GM19023 (cell line): ENCODE measurements at regions not wholly inside any gene's neighbourhood (a gene's known extent, or its start where the extent isn't known, plus 50 kb on each side); places are given as distances from the start of the nearest gene placed in this dataset.
"Not testable (repeated sequence)": the region's sequence is repeated elsewhere in the genome, so short reads cannot be mapped to it uniquely, and the experiment has no call there.

Experiments used
- ATAC-seq: cut with Tn5 transposase; IDR thresholded peaks from one replicate; pipeline ENCODE4 v1.9.1; 2021; ENCODE audit warnings: mild to moderate bottlenecking, moderate library complexity; ENCODE audit not compliant: unreplicated experiment

DNA sequence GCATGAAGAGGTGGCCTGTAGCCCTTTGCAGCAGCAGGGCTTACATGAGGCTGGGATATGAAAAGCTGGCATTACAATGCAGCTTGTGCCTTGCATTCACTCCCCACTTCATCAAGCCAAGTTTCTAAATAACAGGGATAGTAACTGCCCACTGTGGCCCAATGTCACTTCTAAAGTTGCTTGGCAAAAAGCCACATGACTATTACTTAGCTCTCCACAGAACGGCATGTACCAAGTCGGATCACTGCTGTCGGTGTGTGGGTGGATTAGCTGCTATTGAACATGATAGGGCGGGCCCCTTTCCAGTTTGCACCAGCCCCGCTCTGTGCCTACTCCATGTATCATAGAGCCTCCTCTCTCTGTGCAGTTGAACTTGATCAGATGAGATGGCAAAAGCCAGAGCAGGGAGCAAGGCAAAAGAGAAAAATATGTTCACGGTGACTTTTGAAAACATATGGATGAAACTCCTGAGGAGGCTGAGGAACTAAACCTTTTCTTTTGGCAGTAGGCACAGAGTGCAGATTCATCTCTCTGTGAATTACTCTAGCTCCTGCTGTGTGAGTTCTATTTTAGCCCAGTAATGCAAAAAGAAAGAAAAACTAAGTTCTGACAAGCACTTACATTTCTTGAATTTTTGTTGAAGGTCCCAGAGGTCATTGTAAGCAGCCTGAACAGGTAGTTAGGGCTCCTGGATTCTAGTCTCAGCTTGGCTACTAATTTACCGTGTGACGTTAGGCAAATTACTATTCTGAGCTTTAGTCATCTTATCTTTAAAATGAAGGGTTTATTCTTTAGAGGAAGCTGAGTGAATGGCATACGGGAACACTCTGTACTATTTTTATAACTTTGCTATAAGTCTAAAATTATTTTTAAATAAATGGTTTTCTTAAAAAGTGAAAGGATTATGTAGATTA lies 125.6 kb upstream of the NBPF9 start:
- ATAC-seq = not testable (repeated sequence)

DNA sequence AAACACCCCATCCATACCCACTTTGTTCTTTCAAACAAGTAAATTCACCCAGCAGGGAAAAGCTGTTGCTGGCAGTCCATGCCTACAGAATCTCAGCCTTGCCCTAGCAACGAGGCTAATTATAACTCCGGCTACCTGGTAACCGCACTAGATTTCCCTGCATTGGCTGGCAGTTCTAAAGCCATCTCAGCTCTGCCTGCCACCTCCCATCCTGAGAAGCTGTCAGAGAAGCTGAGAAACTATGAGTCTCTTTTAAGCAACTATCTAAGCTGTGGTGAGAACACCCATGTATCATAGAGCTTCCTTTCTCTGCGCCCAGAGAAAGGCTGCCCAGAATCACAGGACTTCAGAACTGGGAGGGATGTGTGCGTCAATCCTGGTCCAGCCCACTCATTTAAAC lies 126.5 kb upstream of the NBPF9 start:
- not testable (repeated sequence) for ATAC-seq

DNA sequence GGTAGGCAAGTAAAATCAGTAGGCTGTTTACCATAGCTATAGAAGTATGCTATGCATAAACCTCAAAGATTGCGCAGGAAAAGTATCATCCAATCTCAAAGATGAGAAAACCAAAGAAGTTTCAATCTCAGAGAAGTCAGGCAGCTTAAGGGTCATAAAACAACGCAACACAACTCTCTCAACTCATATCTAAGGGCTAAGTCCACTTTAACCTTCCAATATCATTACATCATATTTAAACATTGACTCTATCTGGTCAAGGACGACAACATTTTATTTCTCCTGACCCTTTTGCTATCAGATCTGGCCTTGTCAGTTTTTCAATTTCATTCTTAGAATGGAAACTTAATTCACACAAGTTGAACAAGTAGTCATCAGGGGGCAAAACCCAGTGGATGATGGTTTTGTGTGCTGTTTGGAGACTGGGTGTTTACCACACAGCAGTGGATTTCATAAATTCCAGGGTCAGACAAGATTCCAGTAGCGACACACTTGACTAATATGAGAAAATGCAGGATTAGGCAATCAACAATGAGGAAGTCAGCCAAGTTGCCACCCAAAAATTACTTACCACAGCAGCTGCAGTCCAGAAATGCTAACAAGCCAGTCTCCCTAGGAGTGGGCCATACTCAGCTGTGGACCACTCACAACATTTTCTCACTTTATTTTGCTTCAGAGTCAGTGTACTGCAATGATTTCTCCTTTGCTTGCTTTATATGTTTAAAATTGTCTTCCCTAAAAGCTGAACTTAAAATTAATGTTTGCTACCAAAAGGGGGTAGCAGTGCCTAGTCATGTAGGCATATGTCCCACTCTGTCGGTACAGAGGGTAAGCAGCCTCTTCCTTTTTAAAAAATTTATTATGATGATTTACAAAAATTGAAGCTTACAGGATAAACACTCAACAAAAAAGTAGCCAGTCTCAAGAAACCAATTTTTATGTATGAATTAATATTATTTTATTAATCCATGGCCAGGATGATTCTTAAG lies 131.9 kb upstream of the NBPF9 start:
- ATAC-seq = not testable (repeated sequence)

DNA sequence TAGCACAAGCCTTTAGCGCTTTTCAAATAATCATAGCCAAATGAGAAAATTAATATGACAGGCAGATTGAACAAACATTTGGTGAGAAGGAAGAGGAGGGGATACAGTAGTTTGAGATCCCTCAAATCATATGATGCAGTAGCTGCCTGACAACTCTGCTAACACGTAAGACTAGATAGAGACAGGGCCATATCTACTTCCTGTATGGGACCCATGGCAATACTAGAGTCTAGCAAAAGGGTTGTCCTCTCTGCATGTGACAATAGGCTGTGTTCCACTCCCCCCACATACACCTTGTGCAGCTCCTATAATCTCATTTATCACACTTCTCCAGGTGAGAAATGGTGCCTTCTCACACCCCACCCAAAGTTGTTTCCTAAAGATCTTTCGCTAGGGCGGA lies 134.2 kb upstream of the NBPF9 start:
- not testable (repeated sequence) for ATAC-seq

DNA sequence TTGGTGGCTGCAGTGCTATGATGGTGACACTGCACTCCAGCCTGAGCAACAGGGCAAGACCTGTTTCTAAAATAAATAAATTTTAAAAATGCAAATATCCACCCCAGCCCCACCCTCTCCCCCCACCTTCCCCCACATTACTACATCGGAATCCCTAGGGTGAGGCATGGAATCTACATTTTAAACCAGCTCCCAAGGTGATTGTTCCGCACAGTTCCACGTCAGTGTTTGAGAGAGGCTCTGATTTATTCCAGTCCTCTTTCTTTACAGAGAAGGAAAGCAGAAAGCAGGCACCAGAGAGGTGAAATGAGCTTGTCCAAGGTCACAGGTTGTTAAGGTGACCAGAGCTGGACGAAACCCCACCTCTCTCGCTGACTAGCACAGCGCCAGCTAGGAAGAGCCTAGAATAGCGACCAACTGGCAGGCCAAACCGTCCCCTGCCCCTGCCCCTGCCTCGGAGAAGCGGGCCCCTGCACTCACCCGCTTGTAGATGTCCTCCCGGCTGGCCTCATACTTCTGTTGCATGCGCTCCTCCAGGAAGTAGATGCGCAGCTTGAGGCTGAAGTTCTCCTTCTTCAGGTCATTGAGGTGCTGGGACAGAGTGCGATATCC lies 136.7 kb upstream of the NBPF9 start:
- ATAC-seq = not testable (repeated sequence)

DNA sequence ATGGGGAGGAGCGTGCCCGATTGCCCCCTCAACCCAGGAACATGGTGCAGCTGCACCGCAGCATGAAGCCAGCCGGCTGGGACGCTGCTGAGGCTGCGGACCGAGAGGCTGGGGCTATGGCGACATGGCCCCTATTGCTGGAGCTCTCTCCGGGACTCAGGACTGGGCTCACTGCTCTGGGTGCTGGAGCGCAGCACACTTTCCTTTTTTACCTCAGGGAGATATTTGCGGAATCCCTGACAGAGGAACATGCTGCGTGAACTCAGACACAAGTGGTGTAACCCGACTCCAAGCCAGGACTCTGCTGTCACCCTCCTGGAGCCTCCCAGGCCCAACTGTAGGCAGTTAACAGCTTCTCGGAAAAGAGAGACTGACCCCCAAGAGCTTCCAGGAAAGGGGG lies 137.2 kb upstream of the NBPF9 start:
- ATAC-seq = not testable (repeated sequence)

DNA sequence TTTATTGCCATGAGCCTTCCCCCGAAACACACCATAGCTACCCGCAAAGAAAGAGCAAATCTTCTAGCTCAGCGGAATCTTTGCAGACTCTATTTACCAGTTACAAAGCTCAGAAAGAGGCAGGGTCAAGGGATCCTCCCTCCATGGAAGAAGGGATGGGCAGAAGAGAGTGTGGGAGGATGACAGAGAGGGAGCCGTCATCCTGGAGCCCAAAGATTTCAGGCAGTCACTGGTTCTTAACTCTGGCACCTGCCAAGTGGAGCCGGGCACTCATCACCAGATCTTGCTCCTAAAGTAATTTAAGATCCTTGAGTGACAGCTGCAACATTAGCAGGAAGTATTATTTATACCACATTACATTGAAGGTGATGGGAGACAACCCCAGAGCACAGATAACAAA lies 137.9 kb upstream of the NBPF9 start:
- not testable (repeated sequence) for ATAC-seq

DNA sequence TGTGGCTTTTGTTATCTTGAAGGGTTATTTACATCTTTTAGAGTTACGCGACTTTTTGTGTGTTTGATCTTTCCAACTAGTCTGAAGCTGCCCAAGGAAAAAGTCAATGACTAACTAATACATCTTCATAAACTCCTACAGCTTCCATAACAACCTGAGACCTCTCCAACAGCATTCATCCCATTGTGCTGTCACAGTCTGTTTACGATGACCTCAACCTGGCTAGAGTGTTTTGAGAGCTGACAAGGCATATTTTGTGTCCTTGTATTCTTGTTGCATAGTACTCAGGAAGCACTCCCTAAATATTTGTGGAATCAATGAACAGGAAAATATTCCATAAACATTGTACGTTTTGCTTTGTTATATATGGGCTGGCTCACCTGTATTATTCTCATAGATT lies 140.2 kb upstream of the NBPF9 start:
- ATAC-seq = not testable (repeated sequence)

DNA sequence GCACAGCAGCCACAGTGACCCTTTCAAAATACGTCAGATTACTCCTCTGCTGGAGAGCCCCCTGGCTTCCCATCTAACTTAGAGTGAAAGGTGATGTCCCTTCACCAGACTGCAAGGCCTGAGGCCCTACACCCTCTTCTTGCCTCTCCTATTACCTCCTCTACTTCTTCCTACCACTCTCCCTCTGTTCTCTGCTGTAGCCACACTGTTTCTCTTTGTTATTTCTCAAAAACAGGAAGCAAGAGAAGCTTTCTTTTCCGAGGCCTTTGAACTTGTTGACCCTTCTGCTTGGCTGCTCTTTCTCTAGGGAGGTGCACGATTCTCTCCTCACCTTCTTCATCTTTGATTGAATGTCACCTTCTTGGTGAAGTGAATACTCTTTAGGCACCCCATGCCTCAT lies 141.3 kb upstream of the NBPF9 start:
- ATAC-seq = not testable (repeated sequence)

DNA sequence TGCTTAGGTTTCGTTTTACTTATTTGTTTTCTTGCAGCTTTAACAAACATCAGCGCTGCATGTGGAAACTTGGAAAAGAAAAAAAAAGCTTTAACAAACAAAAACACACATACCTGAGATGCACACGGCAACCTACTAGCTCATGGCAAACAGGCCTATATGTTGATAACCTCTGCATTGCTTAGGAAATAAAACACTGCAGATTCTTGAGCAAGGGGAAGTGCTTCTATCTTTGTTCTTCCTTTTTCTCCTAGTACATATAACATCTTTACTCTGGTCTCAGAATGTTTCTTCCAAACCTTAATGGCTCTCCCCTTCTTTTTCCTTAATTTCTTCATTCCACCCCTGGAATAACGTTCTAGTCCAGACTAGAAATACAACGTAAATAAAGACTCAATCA lies 142.9 kb upstream of the NBPF9 start:
- not testable (repeated sequence) for ATAC-seq

DNA sequence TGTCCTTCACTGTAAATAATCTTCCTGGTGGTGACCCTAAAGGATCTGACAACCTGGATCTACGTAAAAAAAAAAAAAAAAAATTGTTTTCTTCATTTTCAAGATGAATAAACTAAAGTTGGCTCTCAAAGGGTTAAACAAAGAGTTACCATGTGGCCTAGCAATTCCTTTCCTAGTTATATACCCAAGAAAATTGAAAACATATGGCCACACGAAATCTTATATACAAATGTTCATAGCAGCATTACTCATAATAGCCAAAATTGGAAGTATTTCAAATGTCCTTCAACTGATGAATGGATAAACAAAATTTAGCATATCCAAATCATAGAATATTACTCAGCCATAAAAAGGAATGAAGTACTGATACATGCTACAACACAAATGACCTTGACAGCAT lies 145.3 kb upstream of the NBPF9 start:
- not testable (repeated sequence) for ATAC-seq

DNA sequence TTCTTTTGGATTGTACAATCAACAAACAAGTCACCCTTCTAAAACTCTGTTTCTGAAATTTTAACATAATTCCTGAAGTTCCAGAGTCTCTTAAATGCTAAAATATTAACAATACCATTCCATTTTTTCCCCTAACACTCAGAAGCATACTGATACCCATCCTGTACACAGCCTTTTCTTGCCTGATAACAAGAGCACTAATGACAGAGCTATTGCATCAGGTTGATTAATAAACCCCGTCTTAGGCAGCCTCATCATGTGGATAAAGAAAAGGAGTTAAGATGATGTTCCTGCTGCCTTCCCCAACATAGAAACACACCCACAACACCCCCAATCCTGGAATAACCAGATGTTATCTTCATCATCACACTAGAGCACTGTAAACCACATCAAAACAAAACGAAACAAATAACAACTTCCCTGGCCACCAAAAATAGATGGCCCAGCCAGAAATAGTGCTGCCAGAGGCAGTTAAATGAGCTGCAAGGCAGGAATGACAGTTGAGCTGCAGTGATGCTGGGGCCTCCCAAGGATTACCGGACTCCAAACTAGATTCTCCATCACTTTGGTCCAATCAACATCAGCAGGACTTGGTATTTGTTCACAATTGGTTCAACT lies 146.6 kb upstream of the NBPF9 start:
- ATAC-seq = not testable (repeated sequence)

DNA sequence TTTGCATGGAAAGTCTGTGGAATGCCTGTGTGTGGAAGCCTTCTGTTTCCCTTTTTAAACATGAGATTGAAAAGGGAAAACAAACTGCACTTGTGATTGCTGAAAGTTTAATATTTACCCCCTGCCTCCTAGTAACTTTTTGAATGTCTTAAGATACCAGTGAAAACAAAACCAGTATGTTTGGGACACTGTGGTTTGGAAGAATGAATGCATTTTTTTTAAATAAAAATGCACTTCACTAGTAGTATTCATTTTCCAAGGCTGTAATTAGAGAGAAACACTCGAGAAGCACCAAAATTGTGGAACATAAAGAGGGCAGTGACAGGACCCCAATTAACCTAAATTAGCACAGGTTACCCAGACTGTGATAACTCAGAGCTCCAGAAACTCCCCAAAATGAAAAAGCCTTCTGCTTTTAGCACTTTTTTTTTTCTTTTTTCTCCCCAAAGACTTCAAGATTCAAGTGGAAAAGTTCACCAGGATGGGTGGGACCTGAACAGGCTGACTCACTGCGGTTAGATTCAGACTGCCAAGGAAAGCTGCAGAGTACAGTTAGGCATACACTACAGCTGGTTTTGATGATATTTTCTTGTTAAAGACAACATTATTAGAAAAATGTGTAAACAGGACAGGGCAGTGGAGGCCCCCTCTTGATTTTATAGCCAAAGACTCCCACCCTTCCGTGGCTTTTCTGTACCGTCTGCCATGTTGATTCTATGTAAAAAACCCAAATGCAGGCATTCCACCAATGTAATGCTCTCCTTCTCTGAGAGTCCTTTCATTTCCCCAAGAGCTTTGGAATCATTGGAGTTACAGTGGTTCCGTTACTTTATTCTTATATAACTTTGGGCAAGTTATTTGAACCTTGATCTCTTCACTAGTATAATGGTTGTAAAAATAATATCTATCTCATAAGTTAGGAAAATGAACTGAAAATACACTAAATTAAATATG lies 151.8 kb upstream of the NBPF9 start:
- not testable (repeated sequence) for ATAC-seq

DNA sequence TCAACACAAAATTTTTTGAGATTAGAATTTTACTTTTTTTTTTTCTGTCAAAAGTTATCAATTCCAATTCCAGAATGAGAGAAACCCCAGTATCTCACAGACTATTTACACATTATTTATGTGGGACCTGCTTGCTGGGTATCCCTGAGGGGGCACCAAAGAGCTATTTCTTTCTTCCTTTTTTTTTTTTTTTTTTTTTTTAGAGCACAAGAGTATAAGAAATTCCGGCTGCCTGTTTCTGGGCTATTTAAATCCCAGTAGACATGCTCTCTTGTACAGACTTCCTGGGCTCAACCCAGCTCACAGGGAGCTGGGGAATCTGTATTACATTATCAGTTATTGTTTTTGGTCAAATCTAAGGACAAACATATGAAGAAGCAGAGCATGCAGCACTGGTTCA lies 156.9 kb upstream of the NBPF9 start:
- ATAC-seq = not testable (repeated sequence)

DNA sequence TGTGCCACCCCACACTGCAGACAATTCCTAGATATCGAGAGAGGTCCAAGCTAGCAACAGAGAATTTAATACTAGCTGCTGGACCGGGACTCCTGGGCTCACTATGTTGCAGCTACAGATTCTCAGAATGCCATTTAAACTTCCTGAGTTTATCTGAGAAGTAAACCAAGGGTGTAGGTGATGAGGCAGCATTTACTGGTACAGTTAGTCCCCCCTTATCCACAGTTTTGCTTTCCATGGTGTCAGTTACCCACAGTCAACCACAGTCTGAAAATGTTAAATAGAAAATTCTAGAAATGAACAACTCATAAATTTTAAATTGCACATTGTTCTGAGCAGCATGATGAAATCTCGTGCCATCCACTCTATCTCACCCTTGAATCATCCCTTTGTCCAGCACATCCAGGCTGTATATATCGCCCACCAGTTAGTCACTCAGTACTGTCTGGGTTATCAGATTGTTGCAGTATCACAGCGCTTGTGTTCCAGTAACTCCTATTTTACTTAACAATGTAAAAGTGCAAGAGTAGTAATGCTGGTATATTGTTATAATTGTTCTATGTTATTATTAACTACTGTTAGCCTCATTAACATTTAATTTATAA lies 157.5 kb upstream of the NBPF9 start:
- not testable (repeated sequence) for ATAC-seq

DNA sequence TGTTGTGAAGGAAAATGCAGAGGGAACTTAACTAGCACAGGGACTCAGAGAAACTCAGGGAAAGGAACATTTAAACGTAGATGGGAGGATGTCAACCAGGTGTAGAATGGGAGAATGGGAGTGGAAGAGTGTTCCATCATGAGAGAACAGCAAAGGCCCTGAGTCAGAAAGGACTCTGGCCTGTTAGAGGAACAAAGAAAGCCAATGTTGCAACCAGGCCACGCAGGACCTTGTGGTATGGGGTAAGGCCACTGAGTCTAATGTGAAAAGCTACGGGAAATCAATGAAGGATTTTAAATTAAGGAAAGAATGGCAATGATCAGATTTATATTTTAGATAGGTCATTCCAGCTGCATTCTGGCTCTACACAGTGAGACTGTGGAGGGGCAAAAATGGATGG lies 163.9 kb upstream of the NBPF9 start:
- not testable (repeated sequence) for ATAC-seq

DNA sequence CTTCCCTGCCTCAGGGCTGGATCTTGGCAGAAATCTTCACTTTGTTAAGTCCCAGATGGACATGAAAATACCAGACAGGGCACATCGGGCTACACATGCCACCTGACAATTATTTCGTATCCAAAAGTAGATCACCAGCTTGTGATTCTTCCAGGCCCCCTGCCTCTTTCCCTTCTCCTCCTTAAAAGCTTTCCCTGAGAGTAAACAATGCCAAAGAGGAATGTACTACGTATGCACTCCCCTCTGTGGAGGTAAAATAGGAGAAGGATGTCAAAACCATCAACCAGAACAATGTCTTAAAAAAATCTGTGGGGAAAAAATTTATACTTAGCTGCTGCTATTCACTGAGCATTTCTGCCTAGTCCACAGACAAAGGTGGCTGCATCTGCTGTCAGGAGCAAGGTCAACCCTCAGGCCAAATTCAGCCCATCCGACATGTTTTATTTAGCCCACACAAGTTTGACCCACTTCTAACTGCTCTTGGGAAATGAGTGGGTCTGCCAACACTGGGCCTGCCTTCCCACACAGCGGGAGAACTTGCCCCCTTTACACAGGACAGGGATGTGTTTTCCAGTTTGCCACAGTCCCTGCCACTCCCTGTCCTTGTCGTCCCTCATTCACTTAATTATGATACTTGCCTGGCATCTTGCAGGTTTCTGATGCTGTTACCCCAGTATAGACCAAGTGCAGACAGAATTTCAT lies 165.8 kb upstream of the NBPF9 start:
- not testable (repeated sequence) for ATAC-seq

DNA sequence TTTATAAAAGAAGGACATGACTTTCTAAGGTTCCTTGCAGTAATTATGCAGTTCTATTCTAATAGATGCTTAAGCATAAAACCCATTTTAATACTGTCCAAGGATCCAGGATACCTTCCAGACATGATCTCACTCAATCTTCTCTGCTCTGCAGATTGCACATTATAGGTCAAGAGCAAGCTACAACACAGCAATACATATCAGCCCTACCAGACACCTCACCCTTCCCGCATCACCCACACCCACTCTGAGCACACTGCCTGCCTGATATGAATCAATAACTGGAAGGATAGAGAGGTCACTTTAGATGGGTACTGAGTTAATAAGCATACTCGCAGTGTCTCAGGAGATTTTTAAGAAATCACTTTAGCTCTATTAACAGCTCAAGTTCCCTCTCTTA lies 166.5 kb upstream of the NBPF9 start:
- not testable (repeated sequence) for ATAC-seq
